ENCODE measurements at regions not wholly inside any gene's neighbourhood (a gene's known extent, or its start where the extent isn't known, plus 50 kb on each side); places are given as distances from the start of the nearest gene placed in this dataset.

GRCh38 chr17:79324194-79324593, 249.6 kb downstream of the ENGASE start:
- TF ChIP-seq POLR2AphosphoS5 (IDR thresholded peaks at IDR 0.05): no peak
- TF ChIP-seq CTCF (IDR thresholded peaks at IDR 0.05): no peak

Measured in prostate gland (tissue), 2 donors.